Stimulated activated CD4-positive, alpha-beta T cell treated with anti-CD3 and anti-CD28 coated beads, Interleukin-15, amount 100 ng/mL, for 1 hour (primary cell): ENCODE measurements at regions not wholly inside any gene's neighbourhood (a gene's known extent, or its start where the extent isn't known, plus 50 kb on each side); places are given as distances from the start of the nearest gene placed in this dataset.
A peak's percentile ranks its signal among the peaks of the same experiment; 100 is the strongest.
"Not testable (repeated sequence)": the region's sequence is repeated elsewhere in the genome, so short reads cannot be mapped to it uniquely, and the experiment has no call there.

Experiments
- DNase-seq, 2 donors: peaks; one replicate each; pipeline ENCODE4 v3.0.0-alpha.2; 2020; ENCODE audit warnings: low read depth in 1 of 2, low spot score in 1 of 2

DNA sequence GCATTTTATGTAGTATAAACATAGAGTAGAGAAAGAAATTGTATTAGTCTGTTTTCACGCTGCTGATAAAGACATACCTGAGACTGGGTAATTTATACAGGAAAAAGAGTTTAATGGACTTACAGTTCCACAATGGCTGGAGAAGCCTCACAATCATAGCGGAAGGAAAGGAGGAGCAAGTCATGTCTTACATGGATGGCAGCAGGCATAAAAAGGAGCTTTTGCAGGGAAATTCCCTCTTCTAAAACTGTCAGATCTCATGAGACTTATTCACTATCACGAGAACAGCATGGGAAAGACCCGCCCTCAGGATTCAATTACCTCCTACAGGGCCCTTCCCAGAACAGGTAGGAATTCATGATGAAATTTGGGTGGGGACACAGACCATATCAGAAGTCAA is 98.1 kb downstream of the ARRDC3 start:
- not testable (repeated sequence) for DNase-seq

DNA sequence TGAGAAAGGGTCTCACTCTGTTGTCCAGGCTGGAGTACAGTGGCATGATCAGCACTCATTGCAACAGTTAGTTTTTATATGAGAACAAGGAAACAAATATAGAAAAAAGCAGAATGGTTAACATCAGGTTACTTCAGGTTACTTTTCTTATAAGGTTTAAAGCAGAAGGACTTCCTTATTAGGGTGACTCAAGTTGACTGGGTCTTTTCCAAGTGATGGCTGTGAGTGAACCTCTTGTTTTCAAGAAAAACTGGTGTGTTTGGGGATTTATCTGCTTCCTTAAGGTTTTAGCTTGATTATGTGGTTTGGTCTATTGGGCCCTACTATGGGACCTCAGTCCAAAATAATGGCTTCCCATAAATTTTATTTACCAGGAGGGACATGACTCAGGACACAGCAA is 99.2 kb downstream of the ARRDC3 start:
- DNase-seq, result no peak

- no peak for DNase-seq
Measured at GRCh38 chr5:91283326-91283725, 99.8 kb downstream of the ARRDC3 start.

DNA sequence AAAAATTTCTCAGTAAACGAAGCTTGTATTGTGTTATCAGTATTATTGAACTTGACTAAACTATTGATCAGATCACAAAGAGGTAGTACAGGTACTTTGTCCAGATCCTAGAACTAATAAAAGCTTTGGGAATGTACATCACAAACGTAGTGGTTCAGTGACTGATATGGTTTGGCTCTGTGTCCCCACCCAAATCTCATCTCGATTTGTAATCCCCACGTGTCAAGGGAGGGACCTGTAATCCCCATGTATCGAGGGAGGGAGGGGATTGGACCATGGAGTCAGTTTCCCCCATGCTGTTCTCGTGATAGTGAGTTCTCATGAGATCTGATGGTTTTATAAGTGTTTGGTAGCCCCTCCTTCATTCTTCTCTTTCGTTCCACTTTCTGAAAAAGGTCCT is 100.9 kb downstream of the ARRDC3 start:
- no peak for DNase-seq

DNA sequence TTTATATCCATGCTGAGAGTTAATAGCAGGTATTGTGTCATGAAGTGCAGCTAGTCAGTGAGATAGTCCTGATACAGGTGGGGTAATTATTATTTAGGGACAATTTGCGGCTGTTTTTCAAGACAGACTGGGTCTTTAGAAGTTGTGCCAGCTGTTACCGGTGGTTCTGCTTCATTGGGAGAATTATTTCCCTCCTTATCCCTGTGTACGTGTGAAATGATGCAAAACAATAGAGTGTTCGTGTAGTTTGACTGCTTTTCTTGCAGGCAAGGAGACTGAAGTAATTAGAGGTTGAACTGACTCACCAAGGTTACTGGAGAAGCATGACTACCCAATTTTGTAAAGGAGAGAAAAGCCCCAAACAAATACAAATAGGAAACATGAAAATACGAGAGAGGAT is 101.7 kb downstream of the ARRDC3 start:
- DNase-seq, result no peak

DNA sequence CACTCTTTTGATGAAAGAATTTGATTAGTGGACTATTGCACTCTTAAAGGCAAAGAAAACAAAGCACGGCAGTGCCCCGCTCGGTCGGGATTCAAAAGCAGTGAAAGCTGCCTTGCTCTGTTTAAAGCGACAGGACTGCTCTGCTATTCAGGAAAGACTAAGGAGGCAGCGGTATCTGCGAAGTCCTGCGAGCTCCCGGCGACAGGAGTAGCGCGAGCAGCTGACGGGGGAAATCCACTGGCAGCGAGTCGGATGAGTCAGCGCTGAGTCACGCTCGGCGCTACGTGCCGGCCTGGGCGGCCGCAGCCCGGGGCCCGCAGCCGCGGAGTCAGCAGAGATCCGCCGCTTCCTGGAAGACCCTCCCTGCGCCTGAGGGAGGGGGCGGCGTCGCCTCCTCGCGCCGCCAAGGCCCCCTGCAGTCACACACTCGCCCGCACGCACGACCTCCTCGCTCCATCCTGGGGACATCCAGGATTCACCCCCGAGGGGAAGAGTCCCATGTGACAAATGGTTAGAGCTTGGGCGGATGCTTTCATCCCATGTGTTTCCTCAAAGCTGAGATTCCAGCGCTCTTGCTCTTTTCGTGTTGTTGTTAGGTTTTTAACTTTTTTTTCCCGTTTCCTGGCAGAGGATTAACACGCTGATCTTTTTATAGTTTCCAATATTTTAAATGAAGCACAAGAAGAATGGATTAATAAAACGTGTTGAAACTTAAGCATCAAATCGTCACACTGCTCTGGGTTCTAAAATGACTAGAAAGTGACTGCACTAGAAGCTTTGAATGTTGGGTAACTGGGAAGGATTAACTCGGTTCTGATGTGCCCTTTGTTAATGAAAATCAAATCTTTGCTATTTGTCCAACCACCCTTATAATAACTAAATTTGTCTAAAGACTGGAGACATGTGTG is 102.5 kb downstream of the ARRDC3 start:
- peak; percentile 71 to 91 for DNase-seq

DNA sequence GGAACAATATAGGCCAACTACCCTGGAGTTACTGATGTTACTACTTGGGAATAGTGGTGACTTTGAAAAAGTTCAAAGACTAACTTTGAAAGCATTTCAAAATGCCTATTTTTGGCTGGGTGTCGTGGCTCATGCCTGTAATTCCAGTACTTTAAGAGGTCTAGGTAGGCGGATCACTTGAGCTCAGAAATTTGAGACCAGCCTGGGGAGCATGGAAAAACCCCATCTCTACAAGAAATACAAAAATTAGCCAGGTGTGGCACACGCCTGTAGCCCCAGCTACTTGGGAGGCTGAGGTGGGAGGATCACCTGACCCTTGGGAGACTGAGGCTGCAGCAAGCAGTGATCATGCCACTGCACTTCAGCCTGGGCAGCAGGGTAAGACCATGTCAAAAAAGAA is 105.3 kb downstream of the ARRDC3 start:
- no peak for DNase-seq

DNA sequence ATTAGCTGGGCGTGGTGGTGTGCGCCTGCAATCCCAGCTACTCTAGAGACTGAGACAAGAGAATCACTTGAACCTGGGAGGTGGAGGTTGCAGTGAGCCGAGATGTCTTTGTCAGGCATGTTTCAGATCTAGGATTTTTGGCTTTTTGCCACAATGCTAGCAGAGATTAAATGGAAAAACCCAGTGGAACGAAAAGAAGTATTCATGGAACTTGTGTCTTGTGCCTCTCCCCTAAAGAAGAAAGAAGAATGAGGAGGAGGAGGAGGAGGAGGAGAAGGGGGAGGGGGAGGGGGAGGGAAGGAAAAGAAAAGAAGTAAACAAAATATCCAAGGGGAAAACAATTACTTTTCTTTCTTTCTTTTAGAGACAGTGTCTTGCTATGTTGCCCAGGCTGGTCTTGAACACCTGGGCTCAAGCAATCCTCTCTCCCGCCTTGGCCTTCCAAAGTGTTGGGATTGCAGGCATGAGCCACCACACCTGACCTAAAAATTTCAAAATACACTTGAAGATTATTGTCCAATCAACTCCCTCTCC is 106.0 kb downstream of the ARRDC3 start:
- no peak for DNase-seq

GRCh38 chr5:91272858-91273257 is 110.3 kb downstream of the ARRDC3 start:
- no peak for DNase-seq

GRCh38 chr5:91271999-91272398 is 111.1 kb downstream of the ARRDC3 start:
- no peak for DNase-seq

DNA sequence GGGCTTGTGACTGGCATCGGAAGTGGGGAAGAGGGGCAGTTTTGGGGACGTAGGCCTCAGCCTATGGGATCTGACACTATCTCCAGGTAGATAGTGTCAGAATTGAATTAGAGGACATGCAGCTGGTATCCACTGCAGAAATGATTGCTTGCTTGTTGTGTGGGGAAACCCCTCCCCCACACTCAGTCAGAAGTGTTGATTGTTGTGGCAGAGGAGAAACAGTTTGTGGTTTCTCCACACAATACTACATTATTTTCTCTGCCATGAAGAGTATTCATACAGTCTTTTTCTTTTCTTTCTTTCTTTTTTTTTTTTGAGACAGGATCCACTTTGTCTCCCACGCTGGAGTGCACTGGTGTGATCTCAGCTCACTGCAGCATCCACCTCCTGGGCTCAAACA is 113.9 kb downstream of the ARRDC3 start:
- DNase-seq, result no peak

- no peak for DNase-seq
Measured at GRCh38 chr5:91266184-91266705, 116.9 kb downstream of the ARRDC3 start.

DNA sequence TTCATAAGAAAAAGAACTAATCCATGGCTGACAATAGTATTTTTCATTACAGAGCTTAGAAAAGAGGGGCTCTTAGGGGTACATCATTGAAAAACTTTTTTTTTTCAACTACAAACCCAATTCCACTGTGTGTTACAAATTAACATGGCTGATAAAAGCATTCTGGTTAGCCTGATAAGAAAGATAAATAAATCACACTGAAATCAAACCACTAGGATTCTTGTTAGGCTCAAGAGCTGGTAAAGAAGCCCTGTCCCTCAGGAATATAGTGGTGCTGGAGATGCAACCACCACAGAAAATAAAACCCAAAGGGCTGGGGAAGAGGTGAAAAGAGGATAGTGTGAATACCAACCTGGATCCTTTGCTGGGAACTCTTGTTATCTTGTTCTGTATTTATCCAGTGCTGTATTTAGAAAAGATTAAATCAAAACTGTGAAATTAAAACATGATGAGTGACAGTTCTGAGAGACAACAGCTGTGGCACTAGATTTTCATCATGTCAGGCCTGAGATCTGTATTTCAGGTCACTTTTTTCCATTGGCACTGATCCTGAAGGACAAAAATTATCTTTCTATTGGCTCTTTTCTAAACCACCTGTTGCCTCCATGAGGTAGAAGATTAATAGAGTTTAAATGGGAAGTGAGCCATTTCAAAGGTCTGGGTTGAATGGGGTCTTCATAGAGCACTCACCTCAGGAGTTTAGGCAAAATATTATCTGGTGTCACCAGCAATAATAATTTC is 118.6 kb downstream of the ARRDC3 start:
- DNase-seq, result no peak

GRCh38 chr5:91263898-91264297 is 119.2 kb downstream of the ARRDC3 start:
- DNase-seq, result no peak

DNA sequence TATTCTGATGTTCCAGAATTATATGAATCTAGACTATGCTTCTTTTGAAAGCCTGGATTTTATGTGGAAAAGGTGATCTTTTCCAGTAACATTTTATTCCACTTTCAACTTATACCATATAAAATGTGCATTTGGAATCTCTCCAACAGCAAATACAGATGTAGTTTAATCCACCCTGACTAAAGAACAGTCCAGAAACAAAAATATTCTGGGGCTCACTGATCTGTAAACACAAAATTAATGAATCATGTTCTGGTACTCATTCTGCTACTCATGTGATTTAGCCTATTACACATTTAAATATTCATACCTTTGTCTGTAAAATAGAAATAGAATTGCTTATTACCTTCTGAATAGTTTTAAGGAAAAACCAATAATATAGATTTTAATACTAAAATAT is 125.8 kb downstream of the ARRDC3 start:
- DNase-seq, result no peak

GRCh38 chr5:91256142-91256524 is 127.0 kb downstream of the ARRDC3 start:
- DNase-seq, result no peak

DNA sequence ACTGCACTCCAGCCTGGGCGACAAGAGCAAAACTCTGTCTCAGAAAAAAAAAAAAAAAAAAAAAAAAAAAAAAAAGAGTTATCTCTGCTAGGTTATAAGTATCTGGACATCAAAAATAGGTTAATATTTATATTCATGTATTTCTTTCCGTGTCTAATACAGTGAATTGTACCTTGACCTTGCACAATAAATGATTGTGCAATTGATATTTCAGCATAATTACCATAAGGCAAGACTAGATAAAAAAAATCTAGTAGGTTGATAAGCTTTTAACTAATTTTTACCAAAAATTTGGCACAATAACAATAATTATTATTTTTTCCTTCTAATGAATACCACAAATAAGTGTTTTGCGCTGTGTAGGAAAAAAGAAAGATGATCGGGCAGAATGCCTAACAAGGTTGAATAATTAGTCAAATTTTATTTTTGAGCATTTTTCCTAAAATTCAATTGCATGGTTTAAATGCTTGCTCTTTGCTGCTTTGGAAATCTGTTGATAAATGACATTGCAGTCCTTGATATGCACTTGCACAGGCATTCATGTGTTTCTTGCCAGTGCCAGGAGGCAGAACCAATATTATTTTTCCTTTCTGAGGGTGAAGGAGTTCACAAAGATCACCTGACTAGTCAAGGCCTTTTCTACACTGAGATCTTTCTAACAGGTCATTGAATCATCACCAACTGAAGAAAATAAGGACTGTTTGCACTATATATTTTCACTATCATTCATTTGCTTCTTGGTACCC is 127.5 kb downstream of the ARRDC3 start:
- no peak for DNase-seq

- DNase-seq, result no peak
Measured at GRCh38 chr5:91252916-91253315, 130.2 kb downstream of the ARRDC3 start.

GRCh38 chr5:91245871-91246270 is 137.2 kb downstream of the ARRDC3 start:
- no peak for DNase-seq

- DNase-seq, result no peak
Measured at GRCh38 chr5:91245074-91245452, 138.1 kb downstream of the ARRDC3 start.

- no peak for DNase-seq
Measured at GRCh38 chr5:91244380-91245073, 138.6 kb downstream of the ARRDC3 start.
